ENCODE measurements at regions not wholly inside any gene's neighbourhood (a gene's known extent, or its start where the extent isn't known, plus 50 kb on each side); places are given as distances from the start of the nearest gene placed in this dataset.

DNA sequence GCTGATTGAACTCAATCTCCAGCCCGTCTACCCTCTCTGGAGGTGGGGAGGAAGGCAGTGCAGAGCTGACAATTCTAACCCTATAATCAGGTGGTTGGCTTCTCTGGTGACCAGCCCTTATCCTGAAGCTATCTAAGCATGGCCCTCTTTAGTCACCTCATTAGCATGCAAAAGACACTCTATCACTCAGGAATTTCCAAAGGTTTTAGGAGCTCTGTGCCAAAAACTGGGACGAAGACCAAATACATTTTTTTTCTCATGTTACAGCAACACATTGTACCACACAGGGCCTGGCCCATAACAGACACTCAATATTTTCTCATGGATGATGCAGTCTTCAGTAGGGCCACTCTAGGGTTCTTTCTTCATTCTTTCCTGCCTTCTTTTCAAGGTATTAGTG is 118.8 kb upstream of the VLDLR start:
- H2AFZ ChIP-seq (ENCODE audit: low read length) = no peak overlapping the region
- peak; percentile 33 to 61 for DNase-seq (ENCODE audit: low read depth in 2 of 2)
- TF ChIP-seq, protein P1, sequence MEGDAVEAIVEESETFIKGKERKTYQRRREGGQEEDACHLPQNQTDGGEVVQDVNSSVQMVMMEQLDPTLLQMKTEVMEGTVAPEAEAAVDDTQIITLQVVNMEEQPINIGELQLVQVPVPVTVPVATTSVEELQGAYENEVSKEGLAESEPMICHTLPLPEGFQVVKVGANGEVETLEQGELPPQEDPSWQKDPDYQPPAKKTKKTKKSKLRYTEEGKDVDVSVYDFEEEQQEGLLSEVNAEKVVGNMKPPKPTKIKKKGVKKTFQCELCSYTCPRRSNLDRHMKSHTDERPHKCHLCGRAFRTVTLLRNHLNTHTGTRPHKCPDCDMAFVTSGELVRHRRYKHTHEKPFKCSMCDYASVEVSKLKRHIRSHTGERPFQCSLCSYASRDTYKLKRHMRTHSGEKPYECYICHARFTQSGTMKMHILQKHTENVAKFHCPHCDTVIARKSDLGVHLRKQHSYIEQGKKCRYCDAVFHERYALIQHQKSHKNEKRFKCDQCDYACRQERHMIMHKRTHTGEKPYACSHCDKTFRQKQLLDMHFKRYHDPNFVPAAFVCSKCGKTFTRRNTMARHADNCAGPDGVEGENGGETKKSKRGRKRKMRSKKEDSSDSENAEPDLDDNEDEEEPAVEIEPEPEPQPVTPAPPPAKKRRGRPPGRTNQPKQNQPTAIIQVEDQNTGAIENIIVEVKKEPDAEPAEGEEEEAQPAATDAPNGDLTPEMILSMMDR (conservative IDR thresholded peaks at IDR 0.05 in 1 of 2, IDR thresholded peaks at IDR 0.05 in 1 of 2; ENCODE audit: low read depth in 1 of 2, low read length in 2 of 2) = no peak
- TF ChIP-seq EZH2 (IDR thresholded peaks at IDR 0.05; ENCODE audit: low read length, missing control alignments) = no peak

DNA sequence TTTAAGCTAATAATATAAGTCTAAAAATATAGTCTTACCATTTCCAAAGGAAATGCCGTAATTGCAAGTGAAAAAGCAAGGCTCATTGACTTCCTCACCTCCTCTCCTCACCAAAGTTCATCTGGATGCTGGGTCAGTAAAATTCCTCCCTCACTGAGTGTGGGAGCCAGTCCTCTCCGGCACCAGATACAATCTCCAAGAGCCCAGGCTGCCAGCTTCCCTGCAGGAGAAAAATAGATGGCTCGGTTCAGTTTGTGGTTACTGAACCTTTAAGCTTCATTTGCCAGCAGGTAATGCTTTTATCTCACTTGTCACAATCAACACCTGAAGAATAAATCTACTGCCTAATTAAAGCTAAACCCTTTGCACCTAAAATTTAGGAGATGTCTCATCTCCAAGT is 115.3 kb upstream of the VLDLR start:
- no peaks in the 10 kb centered on the region for H3K27me3 ChIP-seq (ENCODE audit: control insufficient read depth, insufficient read depth, low read length)
- no peak overlapping the region for H3K27ac ChIP-seq (ENCODE audit: insufficient read depth, low read length)
- H3K4me1 ChIP-seq (ENCODE audit: control insufficient read depth, extremely low read depth, insufficient read depth, low read length) = no peaks in the 10 kb centered on the region
- H3K4me3 ChIP-seq (replicated peaks in 1 of 4; ENCODE audit: control extremely low read depth in 1 of 4, insufficient read depth in 1 of 4, low read depth in 3 of 4, low read length in 4 of 4) = no peak overlapping the region
- no peaks in the 10 kb centered on the region for H3K9me3 ChIP-seq (ENCODE audit: control insufficient read depth, insufficient read depth, low read depth, low read length)
- no peak for DNase-seq (ENCODE audit: low read depth in 2 of 2)
- no peaks in the 10 kb centered on the region for H3K36me3 ChIP-seq (ENCODE audit: control insufficient read depth, insufficient read depth, low read length)
- no peak overlapping the region for H3K4me2 ChIP-seq (ENCODE audit: extremely low read depth, insufficient read depth, low read length)
- no peak overlapping the region for H3K9ac ChIP-seq (ENCODE audit: insufficient read depth, low read length)
- no peaks in the 10 kb centered on the region for H3K79me2 ChIP-seq (ENCODE audit: control insufficient read depth, insufficient read depth, low read length)
- H4K20me1 ChIP-seq (ENCODE audit: control insufficient read depth, extremely low read depth, insufficient read depth, low read length) = no peaks in the 10 kb centered on the region
- TF ChIP-seq, protein P1 (conservative IDR thresholded peaks at IDR 0.05 in 1 of 2, IDR thresholded peaks at IDR 0.05 in 1 of 2; ENCODE audit: low read depth in 1 of 2, low read length in 2 of 2) = no peak
- TF ChIP-seq EZH2 (IDR thresholded peaks at IDR 0.05; ENCODE audit: low read length, missing control alignments) = no peak
- no peak overlapping the region for H2AFZ ChIP-seq (ENCODE audit: low read length)

More for the DNA sequence above, 118.8 kb upstream of the VLDLR start:
- Histone ChIP-seq H4K20me1 (ENCODE audit: control insufficient read depth, extremely low read depth, insufficient read depth, low read length) (no peaks in the 10 kb centered on the region), H3K27ac (ENCODE audit: insufficient read depth, low read length) (no peak overlapping the region), H3K79me2 (ENCODE audit: control insufficient read depth, insufficient read depth, low read length) (no peaks in the 10 kb centered on the region), H3K36me3 (ENCODE audit: control insufficient read depth, insufficient read depth, low read length) (no peaks in the 10 kb centered on the region), H3K9me3 (ENCODE audit: control insufficient read depth, insufficient read depth, low read depth, low read length) (no peaks in the 10 kb centered on the region), H3K4me2 (ENCODE audit: extremely low read depth, insufficient read depth, low read length) (no peak overlapping the region), H3K4me1 (ENCODE audit: control insufficient read depth, extremely low read depth, insufficient read depth, low read length) (no peaks in the 10 kb centered on the region), H3K27me3 (ENCODE audit: control insufficient read depth, insufficient read depth, low read length) (no peaks in the 10 kb centered on the region), H3K4me3 (replicated peaks in 1 of 4; ENCODE audit: control extremely low read depth in 1 of 4, insufficient read depth in 1 of 4, low read depth in 3 of 4, low read length in 4 of 4) (no peak overlapping the region), H3K9ac (ENCODE audit: insufficient read depth, low read length) (no peak overlapping the region)

DNA sequence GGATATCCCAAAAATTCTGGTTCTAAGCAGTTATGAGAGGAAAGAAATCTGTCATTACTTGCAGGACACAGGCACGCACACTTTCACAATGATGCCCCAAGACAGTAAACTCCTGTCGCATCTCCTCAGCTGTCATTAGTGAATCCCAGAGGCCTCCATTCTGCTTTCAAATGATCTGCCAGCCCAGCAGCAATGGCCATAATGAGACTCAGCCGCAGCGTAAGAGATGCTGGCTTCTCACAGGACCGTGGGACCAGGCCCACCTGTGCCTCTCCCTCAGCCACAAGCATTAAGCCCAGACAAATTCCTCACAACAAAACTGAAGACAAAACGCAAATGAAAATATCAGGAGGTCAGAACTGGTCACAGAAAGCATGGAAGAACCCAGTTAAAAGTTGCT is 98.0 kb upstream of the VLDLR start:
- Histone ChIP-seq H3K9ac (ENCODE audit: insufficient read depth, low read length) (no peak overlapping the region), H4K20me1 (ENCODE audit: control insufficient read depth, extremely low read depth, insufficient read depth, low read length) (no peaks in the 10 kb centered on the region), H3K36me3 (ENCODE audit: control insufficient read depth, insufficient read depth, low read length) (no peaks in the 10 kb centered on the region), H3K79me2 (ENCODE audit: control insufficient read depth, insufficient read depth, low read length) (no peaks in the 10 kb centered on the region), H3K4me1 (ENCODE audit: control insufficient read depth, extremely low read depth, insufficient read depth, low read length) (no peaks in the 10 kb centered on the region), H2AFZ (ENCODE audit: low read length) (no peak overlapping the region), H3K4me3 (replicated peaks in 1 of 4; ENCODE audit: control extremely low read depth in 1 of 4, insufficient read depth in 1 of 4, low read depth in 3 of 4, low read length in 4 of 4) (no peak overlapping the region), H3K27me3 (ENCODE audit: control insufficient read depth, insufficient read depth, low read length) (no peaks in the 10 kb centered on the region), H3K27ac (ENCODE audit: insufficient read depth, low read length) (no peak overlapping the region), H3K4me2 (ENCODE audit: extremely low read depth, insufficient read depth, low read length) (no peak overlapping the region), H3K9me3 (ENCODE audit: control insufficient read depth, insufficient read depth, low read depth, low read length) (no peaks in the 10 kb centered on the region)
- TF ChIP-seq, protein P1 (conservative IDR thresholded peaks at IDR 0.05 in 1 of 2, IDR thresholded peaks at IDR 0.05 in 1 of 2; ENCODE audit: low read depth in 1 of 2, low read length in 2 of 2) = no peak
- no peak for TF ChIP-seq EZH2 (IDR thresholded peaks at IDR 0.05; ENCODE audit: low read length, missing control alignments)
- no peak for DNase-seq (ENCODE audit: low read depth in 2 of 2)

Measured in fibroblast of lung (primary cell).